Liver (tissue), 3 donors: ENCODE measurements at regions not wholly inside any gene's neighbourhood (a gene's known extent, or its start where the extent isn't known, plus 50 kb on each side); places are given as distances from the start of the nearest gene placed in this dataset.

Source experiments
- ATF3 ChIP-seq: IDR thresholded peaks from 2 replicates; pipeline ENCODE4 v1.6.1; 2016; ENCODE audit warnings: antibody characterized with exemption
- CTCF ChIP-seq: fragments of 150-350 bp; IDR thresholded peaks from 2 replicates; pipeline ENCODE4 v1.5.1; 2017; ENCODE audit warnings: improper control_type of control experiment, low read depth, low read length; ENCODE audit not compliant: missing input control
- EGR1 ChIP-seq, 2 donors: IDR thresholded peaks; 2 replicates each; pipeline ENCODE4 v1.6.1; 2016 to 2018; ENCODE audit warnings: antibody characterized with exemption in 2 of 2, low read depth in 2 of 2
- GABPA ChIP-seq, 2 donors: IDR thresholded peaks in 1 of 2; conservative IDR thresholded peaks in 1 of 2; 2 replicates each; pipeline ENCODE4 v1.6.1; 2016; ENCODE audit warnings: antibody characterized with exemption in 2 of 2, mild to moderate bottlenecking in 1 of 2, moderate library complexity in 1 of 2
- JUND ChIP-seq, 2 donors: IDR thresholded peaks; 2 replicates each; pipeline ENCODE4 v1.6.1; 2016; ENCODE audit warnings: antibody characterized with exemption in 2 of 2
- MAX ChIP-seq: IDR thresholded peaks from 2 replicates; pipeline ENCODE4 v1.6.1; 2016; ENCODE audit warnings: antibody characterized with exemption
- RAD21 ChIP-seq, 2 donors: IDR thresholded peaks; 2 replicates each; pipeline ENCODE4 v1.6.1; 2016; ENCODE audit warnings: antibody characterized with exemption in 2 of 2, mild to moderate bottlenecking in 2 of 2
- REST ChIP-seq: IDR thresholded peaks from 2 replicates; pipeline ENCODE4 v1.6.1; 2016; ENCODE audit warnings: antibody characterized with exemption, mild to moderate bottlenecking
- RXRA ChIP-seq, 2 donors: IDR thresholded peaks; 2 replicates each; pipeline ENCODE4 v1.6.1; 2017 to 2018; ENCODE audit warnings: antibody characterized with exemption in 2 of 2, mild to moderate bottlenecking in 1 of 2
- SP1 ChIP-seq: IDR thresholded peaks from 2 replicates; pipeline ENCODE4 v1.6.1; 2018; ENCODE audit warnings: antibody characterized with exemption, mild to moderate bottlenecking
- TAF1 ChIP-seq: conservative IDR thresholded peaks from 2 replicates; pipeline ENCODE4 v1.6.1; 2016; ENCODE audit warnings: antibody characterized with exemption, mild to moderate bottlenecking
- YY1 ChIP-seq: IDR thresholded peaks from 2 replicates; pipeline ENCODE4 v1.6.1; 2016; ENCODE audit warnings: antibody characterized with exemption, mild to moderate bottlenecking
- donor health status: healthy.
- donor health status: healthy.

- TF ChIP-seq CTCF (no peak), RAD21 (IDR thresholded peaks at IDR 0.05) (no peak), MAX (no peak), EGR1 (IDR thresholded peaks at IDR 0.05; ENCODE audit: low read depth in 2 of 2) (no peak), TAF1 (no peak), JUND (IDR thresholded peaks at IDR 0.05) (no peak), GABPA (IDR thresholded peaks at IDR 0.05 in 1 of 2, conservative IDR thresholded peaks at IDR 0.05 in 1 of 2) (no peak), YY1 (no peak), ATF3 (no peak), RXRA (IDR thresholded peaks at IDR 0.05) (no peak), REST (no peak), SP1 (no peak)
Measured at GRCh38 chr4:30536231-30536630, 183.9 kb upstream of the PCDH7 start.
